GM18520 (cell line): ENCODE measurements at regions not wholly inside any gene's neighbourhood (a gene's known extent, or its start where the extent isn't known, plus 50 kb on each side); places are given as distances from the start of the nearest gene placed in this dataset.

Experiments used
- ATAC-seq: cut with Tn5 transposase; IDR thresholded peaks from one replicate; pipeline ENCODE4 v1.9.1; 2021; ENCODE audit not compliant: unreplicated experiment

- ATAC-seq, result no peak
Measured at GRCh38 chr6:48919555-48919954, 543.5 kb downstream of the MMUT start.

GRCh38 chr6:48917233-48917632 lies 545.8 kb downstream of the MMUT start:
- no peak for ATAC-seq

GRCh38 chr6:48916607-48917006 lies 546.4 kb downstream of the MMUT start:
- no peak for ATAC-seq

- no peak for ATAC-seq
Measured at GRCh38 chr6:48915591-48915990, 547.5 kb downstream of the MMUT start.

DNA sequence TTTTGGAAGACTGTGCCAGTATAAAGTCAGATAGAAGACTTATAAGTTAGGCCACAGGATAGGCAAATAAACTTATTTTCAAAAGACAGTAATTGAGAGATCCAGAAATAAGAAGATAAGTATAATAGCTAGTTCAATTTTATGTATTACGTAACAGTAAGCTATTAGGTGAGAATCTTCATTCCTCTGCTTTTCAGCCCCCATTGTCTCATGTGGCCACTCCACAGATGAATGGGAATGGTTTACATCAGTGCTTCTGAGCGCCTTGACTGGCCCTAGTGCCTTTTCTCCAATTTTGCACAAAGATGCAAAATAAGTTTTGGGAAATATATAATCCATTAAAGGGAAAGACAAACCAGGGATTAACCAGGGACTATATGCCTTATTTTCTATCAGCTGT lies 550.5 kb downstream of the MMUT start:
- no peak for ATAC-seq

GRCh38 chr6:48904809-48905208 lies 558.2 kb downstream of the MMUT start:
- no peak for ATAC-seq

DNA sequence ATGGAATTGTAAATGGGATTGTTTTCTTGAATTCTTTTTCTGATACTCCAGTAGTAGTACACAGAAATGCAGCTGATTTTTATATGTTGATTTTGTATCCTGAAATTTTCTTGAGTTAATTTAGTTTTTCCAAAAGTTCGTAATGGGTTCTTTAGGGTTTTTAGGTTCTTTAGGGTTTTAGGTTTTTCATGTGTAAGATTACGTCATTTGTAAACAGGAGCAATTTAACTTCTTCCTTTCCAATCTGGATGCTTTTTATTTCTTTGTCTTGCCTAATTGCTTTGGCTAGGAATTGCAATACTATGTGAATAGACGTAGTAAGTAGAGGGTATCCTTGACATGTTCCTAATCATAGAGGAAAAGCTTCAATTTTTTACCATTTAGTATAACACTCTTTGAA lies 568.6 kb downstream of the MMUT start:
- no peak for ATAC-seq

DNA sequence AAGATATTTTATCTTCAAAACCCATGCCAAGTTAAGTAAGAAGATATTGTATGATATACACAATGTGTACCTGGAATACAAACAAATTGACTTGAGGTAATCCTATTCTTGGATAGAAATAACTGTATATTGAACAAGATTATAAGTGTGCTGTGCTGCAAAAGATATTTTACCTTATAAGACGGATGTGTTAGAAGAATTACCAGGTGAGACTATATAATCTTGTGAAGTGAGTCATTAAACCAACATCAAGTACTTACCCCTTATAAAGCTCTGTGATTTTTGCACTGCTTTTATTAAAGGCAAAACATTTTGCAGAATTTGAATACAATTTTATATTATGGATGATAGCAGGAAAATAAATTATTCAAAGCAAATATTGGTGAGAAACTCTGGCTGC lies 570.0 kb downstream of the MMUT start:
- ATAC-seq, result no peak

GRCh38 chr6:48891308-48891707 lies 571.7 kb downstream of the MMUT start:
- no peak for ATAC-seq

GRCh38 chr6:48889429-48889828 lies 573.6 kb downstream of the MMUT start:
- no peak for ATAC-seq

DNA sequence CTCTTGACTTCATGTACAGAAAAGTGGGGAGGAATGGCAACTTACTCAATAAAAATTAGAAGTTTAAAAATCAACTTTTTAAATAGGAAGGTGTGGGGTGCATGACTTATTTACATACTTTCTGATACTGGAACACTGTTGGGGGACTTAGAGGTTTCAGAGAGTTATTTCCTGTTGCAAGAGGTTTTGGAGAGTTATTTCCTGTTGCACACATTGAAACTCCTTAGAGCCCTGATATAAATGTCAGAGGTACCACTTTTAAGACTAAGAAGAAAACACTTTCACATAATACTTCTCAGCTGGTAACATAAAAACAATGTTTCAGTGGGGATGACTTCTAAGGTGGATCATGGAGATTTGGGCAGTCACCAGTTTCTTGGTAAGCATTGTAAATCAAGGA lies 579.9 kb downstream of the MMUT start:
- ATAC-seq, result no peak

DNA sequence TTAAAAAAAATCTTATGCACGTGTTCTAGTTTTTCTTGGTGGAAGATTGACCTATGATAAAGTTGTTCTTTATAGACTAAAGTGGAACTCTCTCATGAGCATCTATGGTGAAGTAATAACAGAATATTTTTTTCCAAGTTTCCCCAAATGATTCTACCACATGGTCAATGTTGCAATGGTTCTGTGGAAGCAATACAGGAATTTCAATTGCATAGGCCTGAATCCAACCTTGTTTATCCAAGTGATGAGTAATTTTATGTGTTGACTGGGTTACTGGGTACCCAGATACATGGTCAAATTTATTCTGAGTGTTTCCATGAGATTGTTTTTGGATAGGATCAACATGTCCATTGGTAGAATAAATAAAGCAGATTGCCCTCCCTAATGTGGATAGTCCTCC lies 581.5 kb downstream of the MMUT start:
- ATAC-seq, result no peak

DNA sequence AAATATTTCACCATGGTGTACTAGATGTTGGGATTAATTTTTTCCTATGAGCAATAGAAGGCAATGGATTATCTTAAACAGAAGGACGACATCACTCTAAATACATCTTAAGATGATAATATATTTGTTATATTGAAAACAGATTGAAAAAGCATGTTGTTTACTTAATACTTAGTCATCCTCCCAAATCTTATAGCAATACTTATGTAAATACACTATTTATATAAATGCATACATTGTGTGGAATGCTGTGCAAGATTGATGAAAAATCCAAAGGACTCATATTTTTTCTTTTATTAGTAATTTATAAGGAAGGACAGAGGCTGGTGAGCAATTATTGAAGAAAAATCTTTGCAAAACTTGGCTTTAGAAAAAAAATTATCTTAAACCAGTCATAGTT lies 593.5 kb downstream of the MMUT start:
- no peak for ATAC-seq

DNA sequence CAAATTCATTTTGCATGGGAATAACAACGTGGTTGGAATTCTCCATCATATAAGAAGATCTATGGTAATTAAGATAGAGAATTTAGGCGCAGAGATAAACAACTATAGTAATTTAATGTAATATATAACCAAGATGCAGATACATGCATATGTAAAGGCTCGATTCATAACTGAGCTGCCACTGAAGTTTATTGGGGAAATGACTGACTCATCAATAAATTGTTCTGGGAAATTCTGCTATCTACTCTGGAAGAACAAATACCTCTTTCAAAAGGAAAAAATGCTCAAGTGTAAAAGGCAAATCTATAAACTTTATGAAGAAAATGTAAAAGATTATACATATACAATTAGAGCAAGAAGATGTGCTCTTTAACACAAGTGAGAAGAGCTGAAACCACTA lies 596.4 kb downstream of the MMUT start:
- ATAC-seq, result no peak

- ATAC-seq, result no peak
Measured at GRCh38 chr6:48860175-48860574, 602.9 kb downstream of the MMUT start.

GRCh38 chr6:48859562-48860123 lies 603.4 kb downstream of the MMUT start:
- no peak for ATAC-seq

GRCh38 chr6:48845219-48845618 lies 617.8 kb downstream of the MMUT start:
- no peak for ATAC-seq

DNA sequence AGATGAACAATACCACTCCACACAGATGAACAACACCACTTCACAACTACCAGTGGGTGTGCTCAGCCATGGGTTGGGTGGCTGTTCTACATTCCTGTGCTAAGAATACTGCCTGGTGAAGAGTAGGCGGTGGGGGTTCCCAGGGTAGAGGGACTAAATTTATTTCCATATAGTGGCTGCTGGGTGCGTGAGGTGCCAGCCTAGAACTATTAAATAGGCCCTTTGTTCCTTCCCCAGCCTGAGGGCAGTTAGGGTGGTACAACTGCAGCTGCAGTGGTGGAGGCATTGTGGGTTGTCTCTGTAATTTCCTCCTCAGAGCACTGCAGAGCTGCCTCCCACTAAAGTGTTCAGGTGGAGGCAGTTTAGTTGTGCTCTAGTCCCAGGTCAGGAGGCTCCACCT lies 618.4 kb downstream of the MMUT start:
- no peak for ATAC-seq

- ATAC-seq, result no peak
Measured at GRCh38 chr6:48840896-48841295, 622.2 kb downstream of the MMUT start.

DNA sequence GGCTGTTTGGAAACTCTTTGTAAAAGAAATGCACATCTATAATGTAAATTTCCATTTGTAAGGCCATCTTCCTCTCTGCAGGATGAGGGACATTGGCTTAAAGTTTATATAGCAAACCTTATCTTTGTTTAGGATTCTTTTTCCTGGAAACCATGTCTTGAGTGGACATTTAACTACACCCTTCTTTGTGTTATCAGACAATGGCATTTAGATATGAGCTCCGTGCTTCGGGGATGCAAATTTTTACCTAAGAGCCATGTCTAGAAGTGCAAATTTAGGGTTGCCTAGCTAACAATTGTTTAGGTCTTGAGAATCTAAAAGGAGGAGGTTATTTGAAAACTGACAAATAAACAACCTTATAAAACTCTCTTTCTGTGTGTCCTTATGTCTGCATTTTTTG lies 623.8 kb downstream of the MMUT start:
- no peak for ATAC-seq

GRCh38 chr6:48837744-48838143 lies 625.3 kb downstream of the MMUT start:
- ATAC-seq, result no peak

- ATAC-seq, result no peak
Measured at GRCh38 chr6:48835421-48835958, 627.6 kb downstream of the MMUT start.

DNA sequence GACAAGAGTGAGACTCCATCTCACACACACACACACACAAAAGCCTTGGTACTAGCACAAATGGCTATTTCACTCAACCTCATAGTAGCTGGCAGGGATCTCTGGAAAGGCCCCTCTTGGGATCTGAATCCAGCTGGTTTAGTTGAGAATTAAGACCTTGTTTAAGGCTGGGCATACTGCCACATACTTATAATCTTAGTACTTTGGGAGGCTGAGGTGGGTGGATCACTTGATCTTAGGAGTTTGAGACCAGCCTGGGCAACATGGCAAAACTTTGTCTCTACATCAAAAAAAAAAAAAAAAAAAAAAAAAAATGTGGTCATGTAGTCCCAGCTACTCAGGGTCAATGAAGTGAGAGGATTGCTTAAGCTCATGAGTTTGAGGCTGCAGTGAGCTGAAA lies 628.3 kb downstream of the MMUT start:
- no peak for ATAC-seq
